Amygdala (tissue), 56 donors: ENCODE measurements at regions not wholly inside any gene's neighbourhood (a gene's known extent, or its start where the extent isn't known, plus 50 kb on each side); places are given as distances from the start of the nearest gene placed in this dataset.

Source experiments
- DNase-seq, 56 donors: peaks; one replicate each; lab custom pipeline; 2025; lab: John Stamatoyannopoulos, UW

DNA sequence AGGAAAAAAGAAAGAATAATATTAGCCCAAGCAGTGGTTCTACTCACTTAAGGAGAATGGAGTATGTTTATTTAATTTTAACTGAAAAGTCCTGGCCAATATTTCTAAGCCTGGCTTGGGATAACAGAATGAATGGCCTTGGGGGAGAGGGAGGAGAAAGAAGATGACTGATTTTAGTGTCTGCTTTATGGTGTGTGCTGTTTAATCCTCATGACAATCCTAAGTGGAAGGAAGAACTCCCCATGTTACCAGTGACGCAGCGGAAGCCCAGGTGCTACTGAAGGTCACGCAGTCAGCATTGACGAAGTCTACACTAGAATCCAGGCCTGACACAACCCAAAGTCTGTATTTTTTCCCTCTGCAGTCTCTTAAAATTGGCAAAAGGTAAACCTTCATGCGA is 50.5 kb downstream of the PALM2AKAP2 start:
- DNase-seq = no peak

DNA sequence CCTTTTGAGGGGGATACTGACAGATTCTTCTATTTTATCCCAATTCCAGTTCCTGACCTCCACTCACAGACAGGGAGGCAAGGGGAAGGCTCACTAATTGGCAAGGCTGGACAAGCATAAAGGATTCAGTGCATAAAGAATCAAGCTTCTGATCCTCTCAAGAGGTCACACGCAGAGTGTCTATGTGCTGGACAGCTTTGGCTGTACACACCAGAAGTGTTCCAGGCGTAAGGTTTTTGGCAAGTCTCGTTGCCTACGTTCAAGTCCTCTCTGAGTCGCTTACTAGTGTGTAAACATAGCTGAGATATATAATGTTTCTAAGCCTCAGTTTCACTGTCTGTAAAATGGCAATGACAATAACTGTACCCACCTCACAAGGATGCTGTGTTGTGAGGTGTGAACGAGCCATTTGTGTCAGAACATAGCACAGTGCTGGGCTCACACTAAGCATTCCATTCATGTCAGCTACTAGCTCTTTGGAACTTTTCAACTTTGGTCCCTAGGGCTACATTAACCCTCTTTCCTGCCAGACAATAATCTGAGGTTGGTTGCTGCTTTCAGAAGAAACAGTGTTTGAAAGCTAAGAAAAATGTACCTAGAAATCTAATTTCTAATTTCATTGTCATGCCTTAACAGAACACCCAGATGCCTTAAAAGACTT is 52.1 kb downstream of the PALM2AKAP2 start:
- no peak for DNase-seq

DNA sequence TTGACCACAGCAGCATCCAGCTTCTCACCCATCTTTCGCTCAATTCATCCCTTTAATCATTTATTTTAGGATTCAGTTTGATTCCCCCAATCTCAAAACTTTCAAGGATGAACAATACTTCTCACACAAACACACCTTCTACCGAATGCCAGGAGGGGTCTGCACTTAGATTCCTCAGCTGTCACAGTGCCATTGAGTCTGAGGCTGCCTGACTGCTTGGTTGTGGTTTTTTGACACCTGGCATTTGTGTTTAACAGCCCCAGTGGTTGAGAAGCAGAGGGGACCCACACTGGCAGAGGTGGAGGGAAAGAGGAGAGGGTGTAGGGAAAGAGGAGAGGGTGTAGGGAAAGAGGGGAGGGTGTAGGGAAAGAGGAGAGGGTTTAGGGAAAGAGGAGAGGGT is 54.9 kb downstream of the PALM2AKAP2 start:
- no peak for DNase-seq

DNA sequence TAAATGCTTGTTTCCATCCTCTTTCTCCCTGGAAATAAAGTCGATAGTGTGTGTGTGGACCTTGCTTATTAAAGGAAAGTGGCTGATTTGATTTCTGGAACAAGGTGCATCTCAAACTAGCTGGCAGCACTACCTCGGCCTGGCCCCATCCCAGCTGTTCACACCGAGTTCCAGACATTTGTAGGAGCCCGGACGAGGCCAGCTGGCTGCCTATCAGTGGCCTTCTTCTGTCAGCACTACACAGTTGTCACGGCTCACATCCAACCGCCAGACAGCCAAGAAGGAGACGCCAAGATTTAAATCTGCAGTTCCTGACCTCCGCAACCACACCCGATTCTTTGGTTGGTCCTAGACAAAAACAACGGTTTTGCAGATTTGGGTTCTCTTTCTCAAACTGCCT is 63.6 kb downstream of the PALM2AKAP2 start:
- peak in 27 of 56 donors; percentile 6 to 56 (median 21) for DNase-seq

DNA sequence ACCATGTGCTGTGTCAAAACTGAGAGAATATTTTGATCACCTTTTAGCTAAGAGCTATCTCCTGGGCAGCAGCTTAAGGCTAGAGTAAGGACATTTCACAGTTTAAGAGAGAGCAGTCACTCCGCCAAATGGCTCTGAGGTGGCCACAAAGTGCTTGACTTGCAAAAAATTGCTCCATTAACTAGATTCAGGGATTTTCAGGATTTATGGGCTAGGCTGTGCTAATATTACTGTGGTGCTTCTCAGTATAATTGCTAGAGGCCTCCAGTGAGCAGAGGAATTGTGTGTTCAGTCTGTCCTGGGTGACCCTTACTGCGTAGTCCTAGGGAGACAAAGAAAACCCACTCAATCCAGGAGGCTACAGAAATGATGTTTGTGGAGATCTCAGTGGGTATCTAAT is 65.2 kb downstream of the PALM2AKAP2 start:
- no peak for DNase-seq

DNA sequence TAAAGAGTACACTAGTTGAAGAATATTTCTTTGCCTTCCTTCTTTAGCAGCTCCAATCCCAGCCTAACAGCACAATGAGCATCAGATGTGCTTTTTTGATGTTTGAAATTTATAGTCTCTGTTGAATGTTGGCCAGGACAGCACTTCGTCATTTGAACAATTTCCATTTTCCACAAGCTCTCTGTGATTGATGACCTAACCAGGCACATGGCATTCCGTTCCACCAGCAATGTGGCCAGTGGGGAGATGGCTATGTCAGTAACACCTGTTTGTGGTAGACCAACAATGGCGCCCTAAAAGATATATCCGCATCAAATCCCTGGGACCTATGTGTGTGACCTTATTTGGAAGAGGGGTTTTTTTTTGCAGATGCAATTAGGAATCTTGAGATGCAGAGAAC is 66.8 kb downstream of the PALM2AKAP2 start:
- no peak for DNase-seq

DNA sequence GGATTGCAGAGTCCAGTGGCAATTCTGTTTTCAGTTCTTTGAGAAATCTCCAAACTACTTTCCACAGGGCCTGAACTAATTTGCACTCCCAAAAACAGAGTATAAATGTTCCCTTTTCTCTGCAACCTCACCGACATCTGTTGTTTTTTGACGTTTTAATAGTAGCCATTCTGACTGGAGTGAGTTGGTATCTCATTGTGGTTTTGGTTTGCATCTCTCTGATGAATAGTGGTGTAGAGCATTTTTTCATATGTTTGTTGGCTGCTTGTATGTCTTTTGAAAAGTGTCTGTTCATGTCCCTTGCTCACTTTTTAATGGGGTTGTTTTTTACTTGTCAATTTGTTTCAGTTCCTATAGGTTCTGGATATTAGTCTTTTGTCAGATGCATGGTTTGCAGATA is 72.6 kb downstream of the PALM2AKAP2 start:
- DNase-seq = no peak

DNA sequence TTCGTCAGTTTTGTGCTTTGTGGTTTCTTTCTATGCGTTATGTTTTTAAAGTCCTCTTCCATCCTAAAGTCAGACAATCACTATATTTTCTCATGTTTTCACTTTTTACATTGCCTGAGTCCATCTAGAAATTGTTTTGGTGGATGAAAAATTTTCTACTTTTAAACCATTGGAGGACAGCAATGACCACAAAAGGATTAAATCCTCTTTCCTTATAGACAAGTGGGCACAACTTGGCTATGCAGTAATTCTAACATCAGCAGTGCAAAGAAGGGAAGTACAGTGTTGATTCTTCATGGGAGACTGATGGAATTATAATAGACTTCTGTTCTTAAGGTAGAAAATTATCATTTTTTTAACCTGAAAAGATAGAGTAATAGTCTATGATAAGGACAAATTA is 75.5 kb downstream of the PALM2AKAP2 start:
- DNase-seq = no peak

DNA sequence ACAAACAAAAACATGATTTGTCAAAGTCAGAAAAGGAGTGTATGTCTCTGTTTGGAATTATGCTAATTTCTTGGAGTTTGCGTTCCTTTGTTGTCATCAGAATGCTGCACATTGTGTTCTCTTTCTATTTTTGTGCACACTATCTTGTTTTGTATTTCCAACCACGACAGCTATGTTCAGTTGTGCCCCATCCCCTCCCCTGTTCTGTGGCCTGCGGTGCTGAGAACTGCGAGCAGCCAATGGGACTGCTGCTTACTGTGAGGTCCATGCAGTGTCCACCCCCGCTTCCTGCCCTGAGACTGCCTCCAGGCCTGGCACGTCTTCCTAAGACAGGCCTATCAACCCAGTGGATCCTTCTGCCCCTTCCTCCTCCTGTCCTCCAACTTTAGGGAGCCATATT is 76.8 kb downstream of the PALM2AKAP2 start:
- peak in 54 of 56 donors; percentile 20 to 93 (median 75) for DNase-seq

DNA sequence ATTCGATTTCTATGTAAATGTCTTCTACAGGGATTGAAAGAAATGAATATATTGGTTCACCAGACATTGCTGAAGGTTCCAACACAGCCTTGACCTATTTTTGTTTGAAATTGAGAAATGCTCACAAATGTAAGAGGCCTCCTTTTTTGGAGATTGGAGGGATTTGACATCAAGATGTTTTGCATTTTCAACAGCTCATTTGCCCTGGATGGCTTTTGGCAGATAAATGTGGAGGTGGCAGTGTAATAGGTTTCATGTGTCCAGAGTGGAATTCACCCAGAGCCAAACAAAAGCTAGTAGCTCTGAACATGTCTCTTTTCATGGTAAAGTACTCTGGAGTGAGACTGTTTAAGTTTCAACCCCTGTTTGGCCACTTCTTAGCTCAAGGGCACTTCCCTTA is 77.3 kb downstream of the PALM2AKAP2 start:
- no peak for DNase-seq

DNA sequence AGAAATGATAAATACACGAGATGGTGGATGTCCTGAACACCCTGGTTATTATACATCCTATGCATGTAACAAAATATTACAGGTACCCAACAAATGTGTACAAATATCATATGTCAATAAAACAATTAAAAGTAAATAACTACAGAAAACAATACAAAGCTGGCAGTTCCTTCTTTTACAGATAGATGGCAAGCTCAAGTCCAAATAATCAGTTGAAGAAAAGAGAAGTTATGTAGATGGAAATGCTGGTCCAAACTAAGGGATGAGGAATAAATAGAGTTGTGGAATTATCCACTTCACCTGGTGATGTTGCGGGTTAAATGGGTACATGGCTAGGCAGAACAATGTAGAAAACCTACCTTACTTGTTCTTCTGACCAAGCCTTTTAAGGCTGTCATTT is 79.4 kb downstream of the PALM2AKAP2 start:
- no peak for DNase-seq

DNA sequence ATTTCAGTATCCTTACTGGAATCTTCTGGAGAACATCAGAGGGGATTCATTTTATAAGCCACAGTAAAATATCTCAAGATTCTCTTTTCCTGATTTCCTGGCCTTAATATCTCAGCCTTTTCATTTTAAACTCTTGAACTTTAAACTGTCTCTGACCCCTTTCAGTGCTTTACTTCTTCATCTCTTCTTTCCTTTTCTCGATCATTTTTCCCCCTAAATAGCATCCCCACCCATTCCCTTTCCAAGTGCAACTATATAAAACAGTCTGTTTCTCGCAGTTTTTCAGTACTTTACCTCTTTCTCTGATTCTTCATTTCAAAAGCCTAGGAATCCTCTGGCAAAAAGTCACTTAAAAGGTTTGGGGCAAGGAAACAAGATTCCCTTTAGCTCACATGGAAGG is 80.5 kb downstream of the PALM2AKAP2 start:
- no peak for DNase-seq

DNA sequence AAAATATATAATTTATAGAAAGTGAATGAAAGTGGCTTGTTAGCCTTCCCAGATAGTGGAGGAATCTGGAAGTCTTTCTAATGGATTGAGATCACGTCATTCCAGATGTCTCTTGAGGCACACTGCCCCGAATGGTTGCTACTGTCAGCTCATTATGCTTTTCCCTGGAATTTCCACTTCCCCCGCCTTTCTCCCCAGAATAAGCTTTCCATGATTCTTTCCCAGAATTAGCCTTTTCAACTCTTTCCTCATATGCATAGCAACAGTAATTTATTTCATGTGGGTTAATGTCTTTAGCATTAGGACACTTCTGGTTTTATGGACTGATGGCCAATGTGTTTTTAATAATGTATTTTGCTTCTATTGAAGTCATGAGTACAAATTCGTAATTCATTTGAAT is 81.5 kb downstream of the PALM2AKAP2 start:
- peak in 5 of 56 donors; percentile 1 to 34 (median 11) for DNase-seq

DNA sequence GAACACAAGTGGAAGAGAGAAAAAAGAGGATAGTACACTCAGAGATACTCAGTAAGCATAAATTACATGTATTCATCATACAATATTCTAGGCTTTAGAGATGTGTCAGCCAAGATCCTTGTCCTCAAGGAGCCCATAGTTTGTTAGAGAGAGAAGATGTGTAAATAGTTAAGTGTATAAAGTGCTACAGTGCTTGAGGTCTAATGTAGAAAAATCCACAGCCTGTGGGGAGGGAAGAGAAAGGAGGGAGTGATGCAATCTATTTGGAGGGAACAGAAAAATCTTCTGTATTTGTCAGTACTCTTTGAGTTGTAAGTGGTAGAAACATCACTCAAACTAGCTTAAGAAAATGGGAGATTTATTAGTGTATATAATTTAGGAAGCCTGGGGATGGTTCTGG is 81.9 kb downstream of the PALM2AKAP2 start:
- no peak for DNase-seq

DNA sequence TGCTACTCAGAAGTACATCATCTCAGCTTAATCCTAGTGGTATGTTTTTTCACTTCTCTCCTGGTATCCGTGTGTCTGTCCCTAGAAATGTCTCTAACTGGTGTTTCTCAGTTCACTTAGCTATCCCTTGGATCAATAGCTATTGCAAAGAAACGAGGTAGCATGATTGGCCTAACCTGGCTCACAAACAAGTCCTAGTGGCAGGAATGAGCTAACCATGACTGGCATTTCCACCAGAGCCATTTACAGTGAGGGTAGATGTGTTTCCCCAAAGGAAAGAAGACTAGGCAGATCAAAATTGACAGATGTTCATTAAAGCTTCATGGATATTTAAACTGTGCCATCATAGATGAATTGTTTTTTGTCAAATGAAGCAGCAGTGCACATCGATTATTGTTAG is 82.5 kb downstream of the PALM2AKAP2 start:
- DNase-seq = no peak

DNA sequence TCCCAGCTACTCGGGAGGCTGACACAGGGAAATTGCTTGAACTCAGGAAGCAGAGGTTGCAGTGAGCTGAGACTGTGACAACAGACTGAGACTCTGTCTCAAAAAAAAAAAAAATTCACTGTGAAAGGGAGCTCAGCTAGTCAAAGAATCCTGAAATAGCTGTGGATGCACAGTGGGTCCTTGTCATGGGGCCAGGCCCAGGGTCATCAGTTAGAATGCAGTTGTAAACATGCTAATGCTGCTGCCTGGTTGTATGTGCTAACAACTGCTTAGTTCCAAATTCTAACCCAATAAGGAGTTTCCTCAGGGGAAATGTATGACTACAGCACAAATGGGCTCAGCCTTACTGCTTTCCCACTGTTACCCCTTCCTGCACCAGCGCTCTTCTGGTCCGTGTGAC is 84.0 kb downstream of the PALM2AKAP2 start:
- DNase-seq = no peak

DNA sequence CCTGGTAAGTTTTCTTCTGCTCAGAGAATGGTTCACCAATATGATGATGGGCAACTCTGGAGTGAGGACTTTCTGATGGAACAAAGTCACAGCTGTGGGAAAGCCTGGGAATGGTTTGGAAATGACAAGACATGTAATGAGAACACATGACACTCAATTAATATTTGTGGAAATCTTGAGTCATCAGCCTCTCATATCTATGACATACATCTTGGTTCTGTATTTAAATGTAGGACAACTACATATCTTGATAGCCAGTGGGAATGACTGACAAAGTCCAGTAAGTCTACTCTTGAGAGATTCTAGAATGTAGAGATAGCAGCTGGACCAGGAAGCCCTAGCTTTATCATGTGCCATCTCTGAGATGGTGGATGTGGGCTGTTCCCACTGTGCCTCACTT is 85.5 kb downstream of the PALM2AKAP2 start:
- no peak for DNase-seq

DNA sequence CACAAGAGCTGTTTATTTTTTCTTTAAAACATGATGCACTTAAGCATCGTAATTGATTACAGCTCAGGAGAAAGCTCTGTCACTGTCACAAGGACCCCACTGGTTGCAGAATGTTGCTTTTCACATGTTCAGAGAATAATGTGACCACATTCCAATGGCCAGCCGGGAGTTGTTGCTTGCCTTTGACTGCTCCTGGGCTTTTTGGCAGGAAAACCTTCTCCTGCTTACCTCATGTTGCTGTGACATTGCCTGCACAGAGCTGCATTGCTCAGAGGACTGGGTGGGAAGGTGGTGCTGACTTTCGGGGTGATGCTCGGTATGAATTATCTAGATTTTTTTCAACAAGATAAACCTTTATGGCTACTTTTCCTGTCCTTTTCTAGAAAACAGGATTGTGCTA is 88.2 kb downstream of the PALM2AKAP2 start:
- DNase-seq = peak in 28 of 56 donors; percentile 6 to 63 (median 21)

DNA sequence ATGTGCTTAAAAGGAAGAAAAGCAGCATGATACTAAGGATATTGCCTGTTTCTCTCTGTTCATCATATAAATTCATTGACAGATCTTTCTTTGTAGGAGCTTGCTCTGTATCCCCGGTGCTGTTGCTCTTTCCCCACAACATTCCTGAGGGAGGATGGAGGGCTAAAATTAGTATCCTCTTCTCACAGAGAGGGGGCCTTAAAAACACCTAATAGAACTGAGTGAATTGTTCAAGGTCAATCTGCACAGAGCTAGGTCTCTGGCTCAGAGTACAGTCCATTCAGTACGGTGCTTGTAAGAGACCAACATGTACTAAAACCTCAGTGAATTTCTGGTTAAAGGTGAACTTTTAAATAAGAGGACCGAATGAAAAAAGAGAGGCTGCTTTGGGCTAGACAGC is 88.7 kb downstream of the PALM2AKAP2 start:
- DNase-seq = no peak

DNA sequence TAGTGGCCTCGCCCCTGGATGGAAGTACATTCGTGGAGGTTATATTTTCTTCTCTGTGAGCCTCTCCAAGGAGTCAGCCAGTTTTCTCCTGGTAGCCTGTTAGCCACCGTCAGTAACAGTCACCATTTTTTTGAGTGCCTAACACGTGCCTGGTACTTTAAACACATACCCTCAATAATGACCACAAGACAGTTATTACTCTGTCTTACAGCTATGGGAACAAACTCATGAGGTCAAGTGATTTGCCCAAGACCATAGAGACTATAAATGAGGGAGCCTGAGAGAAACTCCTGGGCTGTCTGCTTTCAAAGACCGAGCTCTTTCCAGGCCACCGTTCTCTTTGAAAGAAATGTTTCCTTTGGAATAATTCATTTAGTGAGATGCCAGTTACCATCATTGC is 90.4 kb downstream of the PALM2AKAP2 start:
- no peak for DNase-seq

DNA sequence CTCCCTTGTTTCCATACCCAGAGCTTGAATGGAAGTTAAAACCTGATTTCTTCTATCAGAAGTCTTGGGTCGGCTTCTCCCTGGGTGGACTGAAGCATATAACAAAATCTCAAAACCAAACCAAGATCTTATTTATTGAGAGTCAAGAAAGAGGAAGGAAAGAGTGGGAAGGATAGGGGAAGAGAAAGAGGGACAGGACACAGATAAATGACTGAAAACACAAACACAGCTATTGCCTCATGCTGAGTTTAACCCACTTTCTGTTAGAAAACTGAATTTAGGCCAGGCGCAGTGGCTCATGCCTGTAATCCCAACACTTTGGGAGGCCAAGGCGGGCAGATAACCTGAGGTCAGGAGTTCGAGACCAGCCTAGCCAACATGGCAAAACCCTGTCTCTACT is 92.9 kb downstream of the PALM2AKAP2 start:
- DNase-seq = no peak

DNA sequence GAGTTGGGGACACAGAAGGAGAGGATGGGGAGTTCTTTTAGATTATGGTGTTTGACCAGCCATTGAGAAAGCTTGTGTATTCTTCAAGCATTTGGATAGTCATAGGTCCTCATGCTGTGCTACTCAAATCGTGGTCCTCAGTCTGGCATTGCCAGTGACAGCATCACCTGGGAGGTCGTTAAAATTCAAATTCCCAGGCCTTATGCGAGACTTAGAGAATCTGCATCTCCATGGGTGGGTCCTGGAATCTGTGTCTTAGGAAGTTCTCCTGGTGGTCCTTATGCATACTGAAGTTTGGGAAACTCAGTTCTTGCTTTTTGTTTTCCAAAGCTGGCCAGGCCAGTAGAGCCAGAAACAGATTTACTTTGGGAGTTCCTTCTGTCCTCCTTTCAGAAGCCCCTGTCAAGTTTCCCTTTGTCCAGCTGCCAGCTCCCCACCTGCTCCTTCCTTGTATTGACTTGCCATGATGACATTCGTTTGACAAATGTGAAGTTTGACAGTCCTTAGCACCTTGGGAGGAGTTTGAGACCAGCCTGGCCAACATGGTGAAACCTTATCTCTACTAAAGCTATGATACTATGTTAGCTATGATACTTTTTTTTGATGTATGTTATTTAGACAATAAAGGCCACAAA is 95.6 kb downstream of the PALM2AKAP2 start:
- no peak for DNase-seq
